CD4-positive, alpha-beta T cell (primary cell): ENCODE measurements at regions not wholly inside any gene's neighbourhood (a gene's known extent, or its start where the extent isn't known, plus 50 kb on each side); places are given as distances from the start of the nearest gene placed in this dataset.

Experiments
- ATAC-seq: fragments of 200-7000 bp; cut with Tn5 transposase; one replicate; pipeline ENCODE4 v1.10.0; 2022; ENCODE audit warnings: mild to moderate bottlenecking; ENCODE audit not compliant: poor library complexity
- CTCF ChIA-PET: fragments of 350-600 bp; sonication (Branson Sonifier 250); formaldehyde crosslinking; loops from one replicate; lab custom pipeline; 2021; ENCODE audit warnings: antibody characterized with exemption, inconsistent platforms; lab: Charles Lee
- POLR2A ChIA-PET: fragments of 350-600 bp; sonication (Branson Sonifier 250); formaldehyde crosslinking; loops from one replicate; lab custom pipeline; 2021; ENCODE audit warnings: antibody characterized with exemption, inconsistent platforms; lab: Charles Lee
- DNase-seq, 14 experiments: peaks; one replicate each; pipeline ENCODE4 v3.0.0-alpha.2; 2013 to 2020; ENCODE audit warnings: mixed read lengths in 2 of 14
- H3K27ac ChIP-seq, 2 donors: one replicate each; pipeline versions ENCODE4 v1.5.1 to v1.7.0; 2013; ENCODE audit warnings: low read length in 2 of 2, low read depth in 1 of 2, mild to moderate bottlenecking in 1 of 2
- H3K27me3 ChIP-seq, 2 experiments: 1 replicate in 1 of 2; 2 replicates in 1 of 2; pipeline versions ENCODE4 v1.6.1 to v1.7.0; 2013; ENCODE audit warnings: low read length in 2 of 2, control low read depth in 1 of 2, mild to moderate bottlenecking in 1 of 2, moderate library complexity in 1 of 2; ENCODE audit not compliant: insufficient read depth in 2 of 2, control insufficient read depth in 1 of 2
- H3K36me3 ChIP-seq: one replicate; pipeline ENCODE4 v1.6.1; 2013; ENCODE audit warnings: low read length, control low read depth; ENCODE audit not compliant: insufficient read depth
- H3K4me1 ChIP-seq: one replicate; pipeline ENCODE4 v1.6.1; 2013; ENCODE audit warnings: low read length, control low read depth; ENCODE audit not compliant: insufficient read depth
- H3K4me3 ChIP-seq: one replicate; pipeline ENCODE4 v1.5.1; 2013; ENCODE audit warnings: mild to moderate bottlenecking, low read length, moderate library complexity
- H3K9me3 ChIP-seq, 2 experiments: 1 replicate in 1 of 2; 2 replicates in 1 of 2; pipeline versions ENCODE4 v1.6.1 to v1.7.0; 2013; ENCODE audit warnings: low read length in 2 of 2, mild to moderate bottlenecking in 2 of 2, control low read depth in 1 of 2, moderate library complexity in 1 of 2; ENCODE audit not compliant: control insufficient read depth in 1 of 2, insufficient read depth in 1 of 2
- H3K27ac Mint-ChIP-seq: one replicate; pipeline ENCODE4 v1.8.0; 2020; ENCODE audit warnings: mixed read lengths
- H3K27me3 Mint-ChIP-seq: one replicate; pipeline ENCODE4 v1.8.0; 2021; ENCODE audit warnings: mixed read lengths
- H3K36me3 Mint-ChIP-seq: one replicate; pipeline ENCODE4 v1.8.0; 2021; ENCODE audit warnings: low read depth, mixed read lengths
- H3K4me1 Mint-ChIP-seq: one replicate; pipeline ENCODE4 v1.8.0; 2021; ENCODE audit warnings: low read depth, mixed read lengths
- H3K4me3 Mint-ChIP-seq: one replicate; pipeline ENCODE4 v1.8.0; 2020; ENCODE audit warnings: mild to moderate bottlenecking, mixed read lengths
- H3K9me3 Mint-ChIP-seq: one replicate; pipeline ENCODE4 v1.8.0; 2020; ENCODE audit warnings: mixed read lengths
- CTCF ChIP-seq: fragments of 200-600 bp; IDR thresholded peaks from one replicate; pipeline ENCODE4 v1.8.0; 2022; ENCODE audit warnings: antibody characterized with exemption, mild to moderate bottlenecking
- intact Hi-C, 2 experiments: fragments of 100-400 bp; cut with DNase I in 1 of 2; cut with micrococcal nuclease in 1 of 2; formaldehyde crosslinking; loops; one replicate each; pipeline versions ENCODE4 v1.15.1 to v1.9.0; 2023 to 2025; cut with DNase I, micrococcal nuclease

GRCh38 chr5:82684659-82685058, 392.5 kb downstream of the TMEM167A start:
- Histone ChIP-seq H3K9me3 (no peaks in the 10 kb centered on the region), H3K27ac (no peak overlapping the region), H3K4me3 (no peak overlapping the region), H3K36me3 (no peaks in the 10 kb centered on the region), H3K27me3 (no peaks in the 10 kb centered on the region), H3K4me1 (no peaks in the 10 kb centered on the region)
- no peaks in the 10 kb centered on the region for H3K9me3 Mint-ChIP-seq
- ChIA-PET CTCF (no interaction called here), POLR2A (no interaction called here)
- H3K36me3 Mint-ChIP-seq = no peaks in the 10 kb centered on the region
- H3K27me3 Mint-ChIP-seq = no peaks in the 10 kb centered on the region
- intact Hi-C loops = no loop called here
- no peak overlapping the region for H3K27ac Mint-ChIP-seq
- TF ChIP-seq CTCF = no peak
- no peaks in the 10 kb centered on the region for H3K4me1 Mint-ChIP-seq
- no peak overlapping the region for H3K4me3 Mint-ChIP-seq
- no peak for DNase-seq
- ATAC-seq = no peak

GRCh38 chr5:82684165-82684564, 393.0 kb downstream of the TMEM167A start:
- Mint-ChIP-seq H3K36me3 (no peaks in the 10 kb centered on the region), H3K27ac (no peak overlapping the region), H3K9me3 (no peaks in the 10 kb centered on the region), H3K4me3 (no peak overlapping the region), H3K27me3 (no peaks in the 10 kb centered on the region), H3K4me1 (no peaks in the 10 kb centered on the region)
- no peak for TF ChIP-seq CTCF
- no peak overlapping the region for H3K27ac ChIP-seq
- no peaks in the 10 kb centered on the region for H3K27me3 ChIP-seq
- POLR2A ChIA-PET = no interaction called here
- DNase-seq (no peak), ATAC-seq (no peak)
- no peaks in the 10 kb centered on the region for H3K36me3 ChIP-seq
- no peak overlapping the region for H3K4me3 ChIP-seq
- intact Hi-C loops = no loop called here
- H3K4me1 ChIP-seq = no peaks in the 10 kb centered on the region
- no peaks in the 10 kb centered on the region for H3K9me3 ChIP-seq
- CTCF ChIA-PET = no interaction called here

GRCh38 chr5:82679660-82680059, 397.5 kb downstream of the TMEM167A start:
- ChIA-PET POLR2A (no interaction called here), CTCF (no interaction called here)
- intact Hi-C loops = no loop called here

More at GRCh38 chr5:82679660-82680059, 397.5 kb downstream of the TMEM167A start:
- Histone ChIP-seq H3K27me3 (no peaks in the 10 kb centered on the region), H3K27ac (no peak overlapping the region), H3K4me1 (no peaks in the 10 kb centered on the region), H3K9me3 (no peaks in the 10 kb centered on the region), H3K36me3 (no peaks in the 10 kb centered on the region), H3K4me3 (no peak overlapping the region)
- ATAC-seq = no peak
- no peak overlapping the region for H3K4me3 Mint-ChIP-seq
- H3K9me3 Mint-ChIP-seq = no peaks in the 10 kb centered on the region
- no peak for TF ChIP-seq CTCF
- H3K27ac Mint-ChIP-seq = no peak overlapping the region
- H3K36me3 Mint-ChIP-seq = no peaks in the 10 kb centered on the region
- H3K4me1 Mint-ChIP-seq = peaks cover 16% of the 10 kb centered on the region
- H3K27me3 Mint-ChIP-seq = no peaks in the 10 kb centered on the region
- no peak for DNase-seq
